H9 (cell line): ENCODE measurements at regions not wholly inside any gene's neighbourhood (a gene's known extent, or its start where the extent isn't known, plus 50 kb on each side); places are given as distances from the start of the nearest gene placed in this dataset.

Source experiments
- DNase-seq: peaks from one replicate; pipeline ENCODE4 v3.0.0-alpha.2; 2017
- H2AFZ ChIP-seq: one replicate; pipeline ENCODE4 v1.6.1; 2013; ENCODE audit warnings: mild to moderate bottlenecking, low read length, control low read depth, moderate library complexity
- H2AK5ac ChIP-seq: 2 replicates; pipeline ENCODE4 v1.6.1; 2013; ENCODE audit warnings: low read length, control low read depth, mixed read lengths; ENCODE audit not compliant: insufficient read length
- H2BK120ac ChIP-seq: one replicate; pipeline ENCODE4 v1.6.1; 2013; ENCODE audit warnings: low read depth, mild to moderate bottlenecking, low read length, control low read depth, inconsistent platforms; ENCODE audit not compliant: poor library complexity, severe bottlenecking
- H2BK12ac ChIP-seq: 2 replicates; pipeline ENCODE4 v1.6.1; 2013; ENCODE audit warnings: low read length, control low read depth, mixed read lengths, low read depth; ENCODE audit not compliant: insufficient read length
- H2BK15ac ChIP-seq: 2 replicates; pipeline ENCODE4 v1.6.1; 2013; ENCODE audit warnings: low read depth, low read length, control low read depth
- H2BK20ac ChIP-seq: one replicate; pipeline ENCODE4 v1.6.1; 2013; ENCODE audit warnings: low read depth, mild to moderate bottlenecking, low read length, control low read depth, inconsistent platforms; ENCODE audit not compliant: poor library complexity, severe bottlenecking
- H2BK5ac ChIP-seq: 2 replicates; pipeline ENCODE4 v1.6.1; 2013; ENCODE audit warnings: low read length, control low read depth, mixed read lengths; ENCODE audit not compliant: insufficient read length
- H3K14ac ChIP-seq: 2 replicates; pipeline ENCODE4 v1.6.1; 2013; ENCODE audit warnings: low read length, control low read depth; ENCODE audit not compliant: insufficient read depth
- H3K18ac ChIP-seq: 2 replicates; pipeline ENCODE4 v1.6.1; 2013; ENCODE audit warnings: low read depth, mild to moderate bottlenecking, mixed read lengths, low read length, control low read depth; ENCODE audit not compliant: insufficient read length
- H3K23ac ChIP-seq: 2 replicates; pipeline ENCODE4 v1.6.1; 2013; ENCODE audit warnings: low read length, control low read depth, mixed read lengths, low read depth; ENCODE audit not compliant: insufficient read length
- H3K23me2 ChIP-seq: 2 replicates; pipeline ENCODE4 v1.6.1; 2013; ENCODE audit warnings: low read depth, mild to moderate bottlenecking, mixed read lengths, low read length, control low read depth; ENCODE audit not compliant: insufficient read length, poor library complexity, severe bottlenecking
- H3K27ac ChIP-seq: 2 replicates; pipeline ENCODE4 v1.5.1; 2013; ENCODE audit warnings: low read length, control low read depth, mixed read lengths, low read depth; ENCODE audit not compliant: insufficient read length
- H3K27me3 ChIP-seq: 2 replicates; pipeline ENCODE4 v1.6.1; 2013; ENCODE audit warnings: low read length, control low read depth, inconsistent platforms; ENCODE audit not compliant: insufficient read depth
- H3K4ac ChIP-seq: 2 replicates; pipeline ENCODE4 v1.6.1; 2013; ENCODE audit warnings: low read depth, mild to moderate bottlenecking, control low read depth, inconsistent platforms, low read length, moderate library complexity
- H3K4me1 ChIP-seq: 2 replicates; pipeline ENCODE4 v1.6.1; 2013; ENCODE audit warnings: low read length, control low read depth, inconsistent platforms; ENCODE audit not compliant: insufficient read depth
- H3K4me2 ChIP-seq: 2 replicates; pipeline ENCODE4 v1.6.1; 2013; ENCODE audit warnings: low read length, control low read depth, mixed read lengths; ENCODE audit not compliant: insufficient read length, insufficient read depth
- H3K56ac ChIP-seq: 2 replicates; pipeline ENCODE4 v1.6.1; 2013; ENCODE audit warnings: low read depth, mild to moderate bottlenecking, mixed read lengths, low read length, control low read depth; ENCODE audit not compliant: insufficient read length
- H3K79me1 ChIP-seq: 2 replicates; pipeline ENCODE4 v1.6.1; 2013; ENCODE audit warnings: low read depth, mild to moderate bottlenecking, moderate library complexity, low read length, control low read depth, inconsistent platforms; ENCODE audit not compliant: insufficient read depth, poor library complexity, severe bottlenecking
- H3K79me2 ChIP-seq: 2 replicates; pipeline ENCODE4 v1.6.1; 2013; ENCODE audit warnings: low read length, control low read depth, inconsistent platforms; ENCODE audit not compliant: insufficient read depth
- H3K9ac ChIP-seq: 2 replicates; pipeline ENCODE4 v1.6.1; 2013; ENCODE audit warnings: low read length, control low read depth, mixed read lengths; ENCODE audit not compliant: insufficient read length; ENCODE audit errors: extremely low read depth
- H3K9me3 ChIP-seq: one replicate; pipeline ENCODE4 v1.6.1; 2013; ENCODE audit warnings: low read depth, low read length, inconsistent platforms; ENCODE audit not compliant: control insufficient read depth
- H3T11ph ChIP-seq: one replicate; pipeline ENCODE4 v1.6.1; 2013; ENCODE audit warnings: mild to moderate bottlenecking, low read length, control low read depth, inconsistent platforms
- H4K20me1 ChIP-seq: one replicate; pipeline ENCODE4 v1.6.1; 2013; ENCODE audit not compliant: control insufficient read depth, insufficient read length, insufficient read depth
- H4K5ac ChIP-seq: 2 replicates; pipeline ENCODE4 v1.6.1; 2013; ENCODE audit warnings: low read depth, mild to moderate bottlenecking, mixed read lengths, low read length, control low read depth; ENCODE audit not compliant: insufficient read length
- H4K8ac ChIP-seq: replicated peaks from 2 replicates; pipeline ENCODE4 v1.6.1; 2013; ENCODE audit warnings: low read length, control low read depth, mixed read lengths, low read depth; ENCODE audit not compliant: insufficient read length
- H4K91ac ChIP-seq: 2 replicates; pipeline ENCODE4 v1.6.1; 2013; ENCODE audit warnings: low read depth, mild to moderate bottlenecking, moderate library complexity, mixed read lengths, low read length, control low read depth; ENCODE audit not compliant: insufficient read length
- H3K27ac Mint-ChIP-seq, 3 experiments: 2 replicates in 2 of 3; 3 replicates in 1 of 3; pipeline ENCODE4 v1.8.0; 2020 to 2021; ENCODE audit warnings: mixed read lengths in 3 of 3, mild to moderate bottlenecking in 1 of 3, moderate library complexity in 1 of 3
- H3K27me3 Mint-ChIP-seq: 2 replicates; pipeline ENCODE4 v1.8.0; 2021; ENCODE audit warnings: low read depth, mild to moderate bottlenecking, moderate library complexity, mixed read lengths
- H3K36me3 Mint-ChIP-seq, 3 experiments: 2 replicates in 2 of 3; 3 replicates in 1 of 3; pipeline ENCODE4 v1.8.0; 2020 to 2021; ENCODE audit warnings: low read depth in 3 of 3, mixed read lengths in 3 of 3; ENCODE audit not compliant: insufficient read depth in 1 of 3
- H3K4me1 Mint-ChIP-seq, 2 experiments: 2 replicates each; pipeline ENCODE4 v1.8.0; 2020; ENCODE audit warnings: mixed read lengths in 2 of 2
- H3K4me3 Mint-ChIP-seq, 2 experiments: 2 replicates in 1 of 2; 3 replicates in 1 of 2; pipeline ENCODE4 v1.8.0; 2020 to 2021; ENCODE audit warnings: mild to moderate bottlenecking in 2 of 2, mixed read lengths in 2 of 2, moderate library complexity in 1 of 2
- H3K9me3 Mint-ChIP-seq, 2 experiments: 2 replicates in 1 of 2; 3 replicates in 1 of 2; pipeline ENCODE4 v1.8.0; 2020; ENCODE audit warnings: mild to moderate bottlenecking in 2 of 2, mixed read lengths in 2 of 2, moderate library complexity in 1 of 2
- WGBS: extraction: QIAGEN DNeasy Blood & Tissue Kit; methylation state at CpG from one replicate; pipeline ENCODE4 v1.1.7; 2013; ENCODE audit warnings: missing lambda C conversion rate, low lambda C conversion rate, mixed read lengths; ENCODE audit not compliant: insufficient read length; ENCODE audit errors: extremely low coverage; 5-methylcytosine and 5-hydroxymethylcytosine counted together
- TF ChIP-seq, protein P1 (sequence below): fragments of 200-600 bp; sonication (generic); conservative IDR thresholded peaks from 3 replicates; pipeline ENCODE4 v1.8.0; 2021; ENCODE audit warnings: antibody characterized with exemption, mild to moderate bottlenecking

DNA sequence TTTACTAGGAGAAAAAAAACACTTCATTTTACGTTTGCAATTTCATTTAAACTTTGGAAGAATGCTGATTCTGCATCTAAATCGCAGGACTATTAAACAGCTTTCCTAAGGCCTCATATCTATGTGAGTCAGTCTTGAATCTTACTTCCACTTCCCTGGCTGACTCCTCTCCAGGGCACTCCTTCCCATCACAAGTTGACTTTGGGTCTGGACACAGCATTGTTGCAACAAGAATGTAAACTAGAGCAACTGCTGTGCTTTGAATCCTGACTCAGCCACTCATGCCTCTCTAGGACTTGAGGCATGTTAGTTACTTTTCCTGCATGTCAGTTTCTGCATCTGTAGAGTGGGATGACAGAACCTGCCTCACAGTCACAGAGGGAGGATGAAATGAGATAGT, 413.8 kb downstream of the FAT4 start:
- H2BK120ac ChIP-seq, result no peak overlapping the region
- no peaks in the 10 kb centered on the region for H3K79me1 ChIP-seq
- Mint-ChIP-seq H3K27me3 (no peaks in the 10 kb centered on the region), H3K27ac (peak overlapping the region; percentile 21 to 93 (median 37); a peak in 3 of 7 replicates), H3K4me1 (peaks cover 38 to 45% of the 10 kb centered on the region in 2 experiments), H3K4me3 (no peak overlapping the region; a peak in 1 of 5 replicates), H3K9me3 (no peaks in the 10 kb centered on the region; a peak in 1 of 5 replicates), H3K36me3 (peaks cover 0 to 7% (median 4%) of the 10 kb centered on the region in 3 experiments; a peak in 2 of 7 replicates)
- H3K18ac ChIP-seq, result no peak overlapping the region
- H2BK15ac ChIP-seq, result no peak overlapping the region
- H2BK12ac ChIP-seq, result no peak overlapping the region
- peaks cover 9% of the 10 kb centered on the region for H3K4me1 ChIP-seq
- no peak overlapping the region for H3K56ac ChIP-seq
- TF ChIP-seq, protein P1, sequence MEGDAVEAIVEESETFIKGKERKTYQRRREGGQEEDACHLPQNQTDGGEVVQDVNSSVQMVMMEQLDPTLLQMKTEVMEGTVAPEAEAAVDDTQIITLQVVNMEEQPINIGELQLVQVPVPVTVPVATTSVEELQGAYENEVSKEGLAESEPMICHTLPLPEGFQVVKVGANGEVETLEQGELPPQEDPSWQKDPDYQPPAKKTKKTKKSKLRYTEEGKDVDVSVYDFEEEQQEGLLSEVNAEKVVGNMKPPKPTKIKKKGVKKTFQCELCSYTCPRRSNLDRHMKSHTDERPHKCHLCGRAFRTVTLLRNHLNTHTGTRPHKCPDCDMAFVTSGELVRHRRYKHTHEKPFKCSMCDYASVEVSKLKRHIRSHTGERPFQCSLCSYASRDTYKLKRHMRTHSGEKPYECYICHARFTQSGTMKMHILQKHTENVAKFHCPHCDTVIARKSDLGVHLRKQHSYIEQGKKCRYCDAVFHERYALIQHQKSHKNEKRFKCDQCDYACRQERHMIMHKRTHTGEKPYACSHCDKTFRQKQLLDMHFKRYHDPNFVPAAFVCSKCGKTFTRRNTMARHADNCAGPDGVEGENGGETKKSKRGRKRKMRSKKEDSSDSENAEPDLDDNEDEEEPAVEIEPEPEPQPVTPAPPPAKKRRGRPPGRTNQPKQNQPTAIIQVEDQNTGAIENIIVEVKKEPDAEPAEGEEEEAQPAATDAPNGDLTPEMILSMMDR, result no peak
- H3K9me3 ChIP-seq, result no peaks in the 10 kb centered on the region
- H2AFZ ChIP-seq, result no peak overlapping the region
- H3K23ac ChIP-seq, result no peak overlapping the region
- H4K20me1 ChIP-seq, result no peaks in the 10 kb centered on the region
- no peaks in the 10 kb centered on the region for H3K79me2 ChIP-seq
- no peak overlapping the region for H3K14ac ChIP-seq
- no peak overlapping the region for H3K4me2 ChIP-seq
- no peak overlapping the region for H4K5ac ChIP-seq
- H3K27ac ChIP-seq, result no peak overlapping the region
- no peak overlapping the region for H3K9ac ChIP-seq
- H3K4ac ChIP-seq, result no peak overlapping the region
- H4K91ac ChIP-seq, result no peak overlapping the region
- no peak overlapping the region for H2BK5ac ChIP-seq
- no peaks in the 10 kb centered on the region for H3K23me2 ChIP-seq
- H3K27me3 ChIP-seq, result no peaks in the 10 kb centered on the region
- DNase-seq, result no peak
- no peak overlapping the region for H4K8ac ChIP-seq
- no CpG with 5 or more reads among the region's 2 CpGs for WGBS
- no peak overlapping the region for H2BK20ac ChIP-seq
- H3T11ph ChIP-seq, result no peak overlapping the region
- no peak overlapping the region for H2AK5ac ChIP-seq
